Neural progenitor cell (in vitro differentiated cells): ENCODE measurements at regions not wholly inside any gene's neighbourhood (a gene's known extent, or its start where the extent isn't known, plus 50 kb on each side); places are given as distances from the start of the nearest gene placed in this dataset.

ENCODE experiments used
- CTCF ChIP-seq: fragments of 200-600 bp; sonication (generic); IDR thresholded peaks from 2 replicates; pipeline ENCODE4 v1.5.1; 2017; ENCODE audit warnings: antibody characterized with exemption, mild to moderate bottlenecking
- EZH2 ChIP-seq: fragments of 200-600 bp; sonication (generic); IDR thresholded peaks from 2 replicates; pipeline ENCODE4 v1.6.1; 2017; ENCODE audit warnings: antibody characterized with exemption, mild to moderate bottlenecking, moderate library complexity

- TF ChIP-seq CTCF (no peak), EZH2 (no peak)
Observed at GRCh38 chr3:118447339-118447738, 587.3 kb downstream of the IGSF11 start.
